T-helper 1 cell treated with Interleukin-12 subunit alpha and Interleukin-12 subunit beta and Interleukin-4 antibody, amounts not matched to agents 30 ng/mL and 1 ng/mL, for 36 hours (primary cell): ENCODE measurements at regions not wholly inside any gene's neighbourhood (a gene's known extent, or its start where the extent isn't known, plus 50 kb on each side); places are given as distances from the start of the nearest gene placed in this dataset.

Experiments
- intact Hi-C: fragments of 100-400 bp; cut with micrococcal nuclease; formaldehyde crosslinking; loops from one replicate; pipeline ENCODE4 v1.15.1; 2024

GRCh38 chr1:2865571-2866421, 64.3 kb upstream of the TTC34 start:
- intact Hi-C loops, result no loop called here

GRCh38 chr1:2866422-2867086, 65.1 kb upstream of the TTC34 start:
- intact Hi-C loops, result no loop called here

DNA sequence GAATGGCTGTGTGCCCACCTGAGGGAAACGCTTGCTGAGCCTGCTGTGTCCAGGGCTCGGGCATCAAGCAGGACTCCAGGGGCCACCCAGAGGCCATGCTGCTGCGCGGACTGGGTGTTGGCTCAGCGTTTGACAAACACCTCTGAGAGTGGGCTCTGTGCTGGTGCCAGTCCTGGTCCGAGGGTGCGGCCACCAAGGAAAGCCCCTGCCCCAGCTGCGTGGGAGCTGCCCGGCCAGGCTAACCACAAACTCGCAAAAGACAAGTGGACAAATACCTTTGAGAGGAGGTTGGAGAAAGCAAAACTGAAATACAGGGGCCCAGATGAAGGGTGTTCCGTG, 65.6 kb upstream of the TTC34 start:
- intact Hi-C loops, result no loop called here

GRCh38 chr1:2867861-2868260, 66.4 kb upstream of the TTC34 start:
- intact Hi-C loops, result no loop called here

- intact Hi-C loops, result no loop called here
Measured at GRCh38 chr1:2868571-2869195, 67.2 kb upstream of the TTC34 start.

GRCh38 chr1:2871246-2871815, 69.8 kb upstream of the TTC34 start:
- intact Hi-C loops, result no loop called here

- intact Hi-C loops, result no loop called here
Measured at GRCh38 chr1:2874207-2874606, 72.7 kb upstream of the TTC34 start.

DNA sequence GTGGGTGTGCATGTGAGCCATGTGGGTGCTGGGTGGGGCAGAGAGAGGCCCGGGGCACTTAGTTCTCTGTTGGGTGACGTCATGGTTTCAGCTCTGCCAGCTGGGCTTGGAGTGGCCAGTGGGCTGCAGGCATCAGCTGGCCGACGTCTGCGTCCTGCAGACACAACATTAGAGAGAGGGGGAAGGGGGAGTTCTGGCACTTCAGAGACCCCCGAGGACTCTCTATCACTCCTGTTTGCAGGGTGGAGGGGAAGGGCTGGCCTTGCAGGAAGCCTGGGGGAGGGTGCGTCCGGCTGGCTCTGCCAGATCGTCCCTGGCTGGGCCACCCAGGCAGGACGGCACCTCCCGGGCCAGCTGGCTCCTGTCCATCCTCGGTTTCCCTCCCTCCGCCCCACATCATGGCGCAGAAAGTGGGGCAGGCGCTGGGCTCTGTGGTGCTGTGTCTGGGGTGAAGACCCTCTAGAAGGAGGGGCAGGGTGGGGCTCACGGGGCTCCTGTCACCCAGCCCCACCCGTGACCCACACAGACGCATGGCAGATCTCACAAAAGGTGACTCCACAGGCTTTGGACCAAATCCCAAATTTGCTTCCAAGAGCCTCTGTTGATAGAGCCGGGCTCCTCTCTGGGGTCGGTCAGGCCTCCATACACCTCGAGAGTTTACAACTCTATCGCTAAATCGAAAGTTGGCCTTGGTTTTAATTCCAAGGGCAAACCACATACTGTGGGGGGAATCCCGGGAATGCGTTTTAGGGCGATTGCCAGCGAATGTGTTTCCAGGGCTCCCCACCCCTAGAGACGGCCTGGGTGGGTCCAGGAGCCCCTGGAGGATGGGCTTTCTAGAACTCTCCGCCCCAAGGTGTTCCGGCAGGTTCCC, 73.4 kb upstream of the TTC34 start:
- intact Hi-C loops, result no loop called here

DNA sequence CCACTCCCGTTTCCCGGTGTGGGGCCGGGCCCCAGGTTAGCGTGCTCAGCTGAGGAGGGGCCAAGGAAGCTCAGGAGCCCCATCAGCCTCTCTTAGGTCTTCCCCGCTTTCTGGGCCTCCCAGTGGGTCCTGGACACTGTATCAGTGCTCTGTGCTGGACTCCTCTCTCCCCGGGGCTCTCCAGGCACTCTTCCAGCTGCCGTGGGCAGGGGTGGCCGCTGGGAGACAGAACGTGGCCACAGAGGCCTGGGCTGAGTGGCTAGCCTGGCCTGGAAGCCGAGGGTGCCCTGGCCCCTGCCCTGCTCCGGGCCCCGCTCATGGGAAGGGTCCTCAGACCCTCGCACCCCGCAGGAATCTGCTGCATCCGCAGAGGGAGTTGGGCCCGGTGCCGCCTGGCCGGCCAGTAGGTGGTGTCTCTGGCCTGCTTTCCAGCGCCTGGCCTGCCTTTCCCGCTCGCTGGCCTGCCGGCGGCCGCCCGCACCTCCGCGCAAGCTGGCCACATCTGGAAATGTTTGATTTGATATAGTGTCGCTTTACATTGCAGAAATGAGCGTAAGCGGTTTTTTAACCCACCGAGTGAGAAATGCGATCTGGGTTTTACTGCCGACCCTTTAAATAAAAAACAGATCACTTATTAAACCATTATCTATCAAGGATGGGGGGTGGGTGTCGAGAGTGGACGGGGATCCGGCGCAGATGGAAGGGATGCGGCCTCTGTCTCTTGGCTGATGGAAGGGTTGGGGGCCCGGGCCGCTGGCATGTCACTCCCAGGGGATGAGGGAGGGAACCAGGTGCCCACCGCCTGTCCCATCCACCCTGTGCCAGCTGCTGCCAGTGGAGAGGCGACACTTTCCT, 74.4 kb upstream of the TTC34 start:
- intact Hi-C loops, result no loop called here

- intact Hi-C loops, result no loop called here
Measured at GRCh38 chr1:2876846-2877245, 75.4 kb upstream of the TTC34 start.

DNA sequence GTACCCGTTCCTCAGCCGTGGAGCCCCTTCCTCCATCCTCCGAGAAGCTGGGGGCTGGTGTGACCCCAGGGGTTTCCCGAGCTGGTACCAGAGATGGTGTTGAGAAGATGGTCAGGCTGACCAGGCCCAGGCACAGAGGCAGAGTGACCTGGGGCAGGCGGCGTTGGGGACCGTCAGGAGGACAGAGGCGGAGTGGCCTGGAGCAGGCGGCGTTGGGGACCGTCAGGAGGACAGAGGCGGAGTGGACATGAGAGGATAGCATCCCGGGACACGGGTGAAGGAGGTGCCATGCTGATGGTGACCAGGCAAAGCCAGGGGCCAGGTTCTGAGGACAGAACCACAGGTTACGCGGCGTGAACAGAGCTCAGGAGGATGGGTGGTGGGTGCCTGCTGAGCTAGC, 75.9 kb upstream of the TTC34 start:
- intact Hi-C loops, result no loop called here

- intact Hi-C loops, result no loop called here
Measured at GRCh38 chr1:2878591-2878990, 77.1 kb upstream of the TTC34 start.

DNA sequence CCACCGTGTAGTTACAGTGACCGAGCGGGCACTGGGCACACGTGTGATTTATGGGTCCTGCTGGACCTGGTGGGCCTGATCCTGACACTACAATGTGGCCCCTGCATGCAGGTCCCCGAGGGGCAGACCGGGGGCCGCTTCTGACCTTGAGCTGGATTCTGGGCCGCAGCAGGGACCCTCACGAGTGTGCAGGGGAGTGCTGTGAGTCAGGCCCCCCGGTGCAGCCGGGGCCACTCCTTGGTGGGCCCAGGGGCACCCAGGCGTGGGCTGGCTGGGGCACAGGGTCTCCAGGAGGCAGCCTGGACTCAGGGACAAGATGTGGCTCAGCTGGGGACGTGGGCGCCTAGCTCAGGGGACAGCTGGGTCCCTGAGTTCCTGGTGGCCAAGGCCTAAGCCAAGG, 77.5 kb upstream of the TTC34 start:
- intact Hi-C loops, result no loop called here

DNA sequence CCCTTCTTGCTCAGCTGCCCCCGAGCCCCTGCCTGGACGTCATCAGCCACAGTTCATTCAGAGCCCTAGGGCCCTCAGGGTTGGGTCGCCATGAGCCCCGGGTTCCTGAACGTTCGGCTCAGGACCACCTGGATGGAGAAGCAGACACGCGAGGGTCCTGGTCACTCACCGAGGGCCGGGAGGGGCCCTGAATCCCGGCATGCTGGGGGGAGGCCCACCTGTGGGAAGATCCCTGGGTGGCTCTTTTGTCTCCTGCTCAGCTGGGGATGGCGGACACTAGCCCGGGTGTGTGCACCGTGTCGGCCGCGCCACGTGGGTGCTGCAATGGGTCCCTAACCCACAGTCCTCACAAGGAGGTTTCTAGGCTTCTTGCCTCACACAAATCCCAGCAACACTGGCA, 78.1 kb upstream of the TTC34 start:
- intact Hi-C loops, result no loop called here

DNA sequence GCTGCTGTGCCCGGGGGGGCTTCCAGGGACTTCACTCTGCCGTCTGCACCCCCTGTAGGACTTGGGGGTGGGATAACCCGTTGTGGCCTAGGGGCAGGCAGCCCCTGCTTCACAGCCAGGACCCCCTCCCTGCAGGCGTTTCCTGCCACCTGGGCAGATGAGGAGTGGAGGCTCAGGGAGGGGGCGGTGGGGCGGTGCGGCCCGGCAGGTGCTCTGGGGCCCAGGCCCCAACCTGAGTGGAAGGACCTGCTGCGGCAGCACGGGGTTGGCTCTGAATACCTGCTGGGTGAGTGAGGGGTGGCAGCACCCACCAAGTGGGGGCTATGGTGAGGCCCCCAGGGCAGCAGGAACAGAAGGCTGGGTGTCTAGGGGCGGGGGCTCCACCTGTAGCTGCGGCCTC, 78.6 kb upstream of the TTC34 start:
- intact Hi-C loops, result no loop called here

DNA sequence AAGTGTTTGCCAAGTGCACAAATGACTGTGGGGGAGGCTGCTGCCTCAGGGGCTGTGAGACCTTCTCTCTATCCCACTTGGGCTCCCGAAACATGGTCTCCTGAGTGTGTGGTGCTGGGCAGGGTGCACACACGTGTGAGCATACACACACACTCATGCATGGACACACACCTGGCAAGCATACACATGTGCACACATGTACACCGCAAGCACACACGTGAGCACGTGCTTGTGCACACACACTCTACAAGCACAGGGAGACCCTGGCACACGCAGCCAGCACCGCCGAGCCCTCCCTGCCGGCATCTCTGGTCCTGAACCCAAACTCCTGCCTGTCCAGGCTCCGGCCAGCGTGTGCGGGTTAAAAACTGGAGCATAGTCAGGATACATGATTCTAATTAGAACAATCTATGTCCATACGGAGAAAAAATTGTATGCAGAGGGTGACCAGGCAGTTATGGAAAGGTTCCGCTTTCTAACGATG, 79.4 kb upstream of the TTC34 start:
- intact Hi-C loops, result no loop called here

GRCh38 chr1:2881556-2881955, 80.1 kb upstream of the TTC34 start:
- intact Hi-C loops, result no loop called here

- intact Hi-C loops, result no loop called here
Measured at GRCh38 chr1:2882966-2883696, 81.6 kb upstream of the TTC34 start.

- intact Hi-C loops, result no loop called here
Measured at GRCh38 chr1:2885001-2885400, 83.5 kb upstream of the TTC34 start.

DNA sequence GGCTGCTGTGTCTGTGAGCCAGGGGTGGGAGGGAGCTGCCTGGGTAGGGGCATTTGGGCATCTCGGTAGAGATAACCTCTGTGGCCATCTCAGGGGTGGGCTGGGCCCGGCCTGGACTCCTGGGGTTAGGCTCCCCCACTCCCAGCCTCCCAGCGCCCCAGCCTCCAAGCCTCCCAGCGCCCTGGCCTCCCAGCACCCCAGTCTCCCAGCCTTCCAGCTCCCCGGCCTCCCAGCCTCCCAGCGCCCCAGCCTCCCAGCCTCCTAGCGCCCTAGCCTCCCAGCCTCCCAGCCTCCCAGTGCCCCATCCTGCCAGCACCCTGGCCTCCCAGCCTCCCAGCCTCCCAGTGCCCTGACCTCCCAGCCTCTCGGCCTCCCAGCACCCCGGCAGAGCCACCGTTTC, 85.1 kb upstream of the TTC34 start:
- intact Hi-C loops, result no loop called here
